GM10248 (cell line): ENCODE measurements at regions not wholly inside any gene's neighbourhood (a gene's known extent, or its start where the extent isn't known, plus 50 kb on each side); places are given as distances from the start of the nearest gene placed in this dataset.

Experiments used
- CTCF ChIA-PET: fragments of 300-600 bp; sonication (Branson Sonifier 250); formaldehyde crosslinking; extraction: SDS; loops from one replicate; lab custom pipeline; 2021; ENCODE audit warnings: antibody characterized with exemption; lab: Yijun Ruan, JAX
- POLR2A ChIA-PET: fragments of 350-650 bp; sonication (Branson Sonifier 250); formaldehyde crosslinking; extraction: SDS; loops from one replicate; lab custom pipeline; 2020; ENCODE audit warnings: antibody characterized with exemption; lab: Yijun Ruan, JAX
- DNase-seq: peaks from one replicate; pipeline ENCODE4 v3.0.0; 2012; ENCODE audit errors: extremely low spot score
- TF ChIP-seq, protein P1 (sequence below): IDR thresholded peaks from 2 replicates; pipeline ENCODE4 v1.5.1; 2012; ENCODE audit warnings: mild to moderate bottlenecking, low read depth; ENCODE audit errors: extremely low read depth, missing control alignments, control extremely low read depth

DNA sequence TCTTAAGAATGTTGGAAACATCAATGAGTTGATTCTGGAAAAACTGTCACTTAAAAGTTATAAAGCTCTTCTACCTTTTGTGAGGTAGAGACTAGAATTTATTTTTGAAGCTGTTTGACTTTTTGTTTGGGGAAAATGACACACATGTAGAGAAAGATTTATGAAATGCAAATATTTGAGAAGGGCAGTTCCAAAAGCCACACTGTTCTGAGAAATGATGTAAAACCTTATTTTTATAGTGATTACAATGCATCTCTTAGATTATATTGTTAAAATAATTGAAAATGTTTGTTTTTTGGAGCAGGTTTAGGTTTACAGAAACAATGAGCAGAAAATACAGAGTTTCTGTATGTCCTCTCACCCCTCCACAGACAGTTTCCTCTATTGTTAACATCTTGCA, 116.1 kb upstream of the CMC1 start:
- CTCF ChIA-PET: interaction anchor here (0.7 kb wide), 1 partner anchor 45 kb away, joined by 3 read pairs; no protein-coding TSS in a partner anchor

DNA sequence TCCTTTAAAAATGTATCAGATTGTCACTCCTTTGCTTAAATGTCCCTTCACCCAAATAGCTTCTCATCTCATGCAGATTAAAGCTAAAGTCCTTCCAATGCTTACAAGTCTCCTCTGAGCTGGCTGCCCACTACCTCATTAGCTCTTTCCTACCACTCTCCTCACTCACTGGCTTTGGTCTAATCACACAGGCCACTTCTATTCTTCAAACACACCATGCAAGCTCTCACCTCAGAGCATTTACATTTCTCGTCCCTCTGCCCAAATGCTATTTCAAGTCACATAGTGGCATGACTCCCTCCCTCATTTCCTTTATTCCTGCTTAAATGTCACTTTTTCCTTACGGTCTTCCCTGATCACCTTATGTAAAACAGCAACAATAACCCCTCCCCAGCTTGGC, 110.6 kb upstream of the CMC1 start:
- TF ChIP-seq, protein P1, sequence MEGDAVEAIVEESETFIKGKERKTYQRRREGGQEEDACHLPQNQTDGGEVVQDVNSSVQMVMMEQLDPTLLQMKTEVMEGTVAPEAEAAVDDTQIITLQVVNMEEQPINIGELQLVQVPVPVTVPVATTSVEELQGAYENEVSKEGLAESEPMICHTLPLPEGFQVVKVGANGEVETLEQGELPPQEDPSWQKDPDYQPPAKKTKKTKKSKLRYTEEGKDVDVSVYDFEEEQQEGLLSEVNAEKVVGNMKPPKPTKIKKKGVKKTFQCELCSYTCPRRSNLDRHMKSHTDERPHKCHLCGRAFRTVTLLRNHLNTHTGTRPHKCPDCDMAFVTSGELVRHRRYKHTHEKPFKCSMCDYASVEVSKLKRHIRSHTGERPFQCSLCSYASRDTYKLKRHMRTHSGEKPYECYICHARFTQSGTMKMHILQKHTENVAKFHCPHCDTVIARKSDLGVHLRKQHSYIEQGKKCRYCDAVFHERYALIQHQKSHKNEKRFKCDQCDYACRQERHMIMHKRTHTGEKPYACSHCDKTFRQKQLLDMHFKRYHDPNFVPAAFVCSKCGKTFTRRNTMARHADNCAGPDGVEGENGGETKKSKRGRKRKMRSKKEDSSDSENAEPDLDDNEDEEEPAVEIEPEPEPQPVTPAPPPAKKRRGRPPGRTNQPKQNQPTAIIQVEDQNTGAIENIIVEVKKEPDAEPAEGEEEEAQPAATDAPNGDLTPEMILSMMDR: no peak
- ChIA-PET CTCF (interaction anchor here (0.7 to 1.2 kb wide), 4 partner anchors 9 to 49 kb away, joined by 3 read pairs; no protein-coding TSS in a partner anchor), POLR2A (no interaction called here)
- no peak for DNase-seq

More for the DNA sequence above, 116.1 kb upstream of the CMC1 start:
- DNase-seq: no peak
- POLR2A ChIA-PET: no interaction called here
- TF ChIP-seq, protein P1: no peak

DNA sequence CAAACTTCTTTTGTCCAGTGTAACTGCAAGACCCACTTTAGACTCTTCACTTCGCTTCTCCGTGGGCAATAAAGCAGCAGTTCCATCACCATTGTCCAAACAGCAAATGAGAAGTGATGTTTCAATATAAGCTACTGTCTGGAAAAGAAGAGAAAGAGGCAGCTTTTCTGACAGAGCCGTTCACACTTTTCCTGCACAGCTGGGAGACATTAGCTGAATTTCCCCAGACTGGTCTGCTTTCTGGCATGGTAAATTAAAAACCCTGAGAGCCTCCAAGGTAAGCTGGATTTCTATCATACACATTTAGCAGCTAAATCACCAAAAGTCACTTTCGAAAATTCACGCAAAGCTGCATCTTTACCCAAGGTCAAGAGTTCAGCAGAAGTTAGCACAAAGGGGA, 108.5 kb upstream of the CMC1 start:
- TF ChIP-seq, protein P1: no peak
- ChIA-PET POLR2A (no interaction called here), CTCF (interaction anchor here (0.8 to 1.4 kb wide), 4 partner anchors 11 to 24 kb away, joined by 3 to 4 read pairs (median 4); no protein-coding TSS in a partner anchor)
- DNase-seq: no peak

DNA sequence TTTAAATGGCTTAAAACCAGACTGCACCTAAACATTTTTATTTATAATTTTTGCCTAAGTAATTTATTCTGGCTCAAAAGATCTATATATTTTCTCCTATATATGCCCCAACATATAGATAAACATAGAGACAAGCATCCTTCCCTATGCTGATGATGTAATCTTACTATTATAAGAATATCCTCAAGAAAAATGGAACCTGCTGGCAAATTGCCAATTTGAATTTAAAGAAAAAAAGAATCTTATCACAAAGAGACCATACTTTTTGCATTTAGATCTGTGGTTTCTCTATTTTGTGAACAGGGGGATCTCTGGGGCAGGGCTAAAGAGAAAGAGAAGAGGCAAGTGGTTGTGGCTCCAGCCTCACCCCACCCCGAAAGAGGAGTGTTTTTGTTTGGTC, 107.2 kb upstream of the CMC1 start:
- DNase-seq: no peak
- CTCF ChIA-PET: interaction anchor here (1.5 kb wide), 1 partner anchor 12 kb away, joined by 3 read pairs; no protein-coding TSS in a partner anchor
- POLR2A ChIA-PET: no interaction called here
- TF ChIP-seq, protein P1: no peak

DNA sequence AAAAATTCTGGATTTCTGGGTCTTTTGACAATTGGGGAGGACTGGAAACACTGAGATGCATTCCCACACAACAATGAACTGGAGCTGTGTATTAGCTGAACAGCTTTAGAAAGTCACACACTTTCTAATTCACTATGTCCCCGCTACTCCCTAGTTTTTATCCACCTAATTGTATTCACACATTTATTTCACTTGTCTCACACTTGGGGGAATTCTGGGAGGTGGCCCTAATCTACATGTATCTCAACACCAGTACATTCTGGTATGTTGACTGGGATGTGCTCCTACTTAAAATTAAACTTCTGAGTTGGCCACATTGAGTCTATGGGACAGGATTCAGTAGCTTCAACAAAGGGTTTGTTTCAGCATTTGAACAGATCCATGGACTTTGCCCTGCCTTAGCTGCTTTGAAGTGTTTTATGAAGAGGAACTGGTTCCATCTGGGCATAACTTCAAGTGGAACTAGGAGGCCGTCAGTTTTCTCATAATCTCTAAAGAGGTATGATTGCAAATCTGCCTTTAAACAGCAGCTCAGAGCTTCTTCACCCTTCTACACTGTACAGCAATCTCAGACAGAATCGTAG, 106.5 kb upstream of the CMC1 start:
- CTCF ChIA-PET: interaction anchor here (0.8 to 1.5 kb wide), 2 partner anchors 10 to 12 kb away, joined by 3 to 4 read pairs; no protein-coding TSS in a partner anchor
- TF ChIP-seq, protein P1: no peak
- POLR2A ChIA-PET: no interaction called here
- DNase-seq: no peak

DNA sequence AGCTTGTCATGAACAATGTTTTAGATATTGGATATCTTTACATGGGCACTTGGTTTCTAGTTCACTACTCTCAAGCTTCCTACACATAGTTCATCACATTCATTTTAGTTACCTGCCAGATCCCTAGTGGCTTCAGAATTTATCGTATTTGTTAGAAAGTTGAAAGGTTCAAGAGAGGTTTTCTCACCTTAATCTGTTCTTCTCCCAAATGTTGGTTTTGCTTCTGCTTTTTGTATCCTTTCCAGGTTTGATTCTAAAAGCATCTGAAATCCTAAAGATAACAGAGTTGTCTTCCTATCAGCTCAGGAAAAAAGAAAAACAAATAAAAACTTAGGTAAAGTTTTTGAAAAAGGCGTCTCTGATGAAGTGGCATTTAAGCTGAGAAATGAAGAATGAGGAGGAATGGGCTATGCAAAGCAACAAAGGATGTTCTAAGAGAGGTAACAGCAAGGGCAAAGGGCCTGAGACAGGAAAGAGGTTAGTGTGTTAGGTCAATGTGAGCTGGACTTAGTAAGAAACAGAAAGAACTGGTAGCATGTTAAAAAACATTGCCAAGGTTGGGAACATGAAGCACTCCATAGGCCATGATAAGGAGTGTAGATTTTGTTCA, 104.7 kb upstream of the CMC1 start:
- TF ChIP-seq, protein P1: no peak
- POLR2A ChIA-PET: no interaction called here
- DNase-seq: no peak
- CTCF ChIA-PET: interaction anchor here (1.0 to 1.8 kb wide), 2 partner anchors 8 to 12 kb away, joined by 3 to 4 read pairs; no protein-coding TSS in a partner anchor
